NCI-H748 treated with DMSO at 0.1 percent for 48 hours (cell line): ENCODE measurements at regions not wholly inside any gene's neighbourhood (a gene's known extent, or its start where the extent isn't known, plus 50 kb on each side); places are given as distances from the start of the nearest gene placed in this dataset.

Experiments used
- DNase-seq: peaks from one replicate; lab custom pipeline; 2025; lab: John Stamatoyannopoulos, UW

DNA sequence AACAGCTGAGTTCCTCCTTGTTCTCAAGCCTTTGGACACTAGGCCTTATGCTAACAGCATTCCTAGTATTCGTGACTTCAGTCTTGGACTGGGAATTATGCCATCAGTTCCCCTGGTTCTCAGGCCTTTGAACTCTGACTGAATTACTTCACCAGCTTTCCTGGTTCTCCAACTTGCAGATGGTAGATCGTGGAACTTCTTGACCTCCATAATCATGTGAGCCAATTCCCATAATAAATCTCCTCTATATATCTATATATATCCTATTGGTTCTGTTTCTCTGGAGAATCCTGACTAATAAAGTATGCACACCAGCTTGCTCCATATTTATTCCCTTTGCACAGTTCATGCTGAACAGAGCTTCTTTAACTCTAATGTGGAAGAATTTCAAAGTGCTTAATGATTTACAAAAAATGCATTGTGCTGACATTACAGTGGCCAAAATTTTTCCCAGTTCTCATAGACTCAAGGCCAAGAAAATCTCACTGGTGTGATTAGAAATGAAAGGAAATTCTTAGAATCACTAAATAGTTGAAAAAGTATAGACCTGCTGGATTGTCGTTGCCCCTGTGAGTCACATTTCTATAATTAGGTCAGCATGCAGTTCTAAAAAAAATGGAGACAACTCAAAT lies 462.9 kb upstream of the ADAMTS5 start:
- DNase-seq: no peak

GRCh38 chr21:27426196-27426595 lies 459.3 kb upstream of the ADAMTS5 start:
- DNase-seq: no peak

- no peak for DNase-seq
These were observed 458.7 kb upstream of the ADAMTS5 start for GRCh38 chr21:27425574-27425973.

GRCh38 chr21:27425172-27425571 lies 458.3 kb upstream of the ADAMTS5 start:
- DNase-seq: no peak

DNA sequence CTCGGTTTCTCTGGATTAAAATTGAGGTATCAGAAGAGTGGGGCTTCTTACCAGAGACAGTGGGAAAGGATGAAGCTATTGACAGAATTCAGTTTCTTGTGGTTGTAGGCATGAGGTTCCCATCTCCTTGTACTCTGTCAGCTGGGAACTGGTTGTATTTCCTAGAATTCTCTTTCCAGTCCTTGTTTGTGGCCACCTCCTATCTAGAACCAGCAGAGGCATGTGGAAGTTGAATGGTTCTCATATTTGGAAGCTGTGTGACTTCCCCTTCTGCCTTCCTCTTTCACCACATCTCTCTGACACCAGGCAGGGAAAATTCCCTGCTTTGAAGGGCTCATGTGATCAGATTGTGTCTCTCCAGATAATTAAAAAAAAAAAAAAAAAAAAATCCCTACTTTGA lies 457.7 kb upstream of the ADAMTS5 start:
- DNase-seq: no peak

- DNase-seq: no peak
These were observed 457.2 kb upstream of the ADAMTS5 start for GRCh38 chr21:27423906-27424595.

- DNase-seq: no peak
These were observed 456.1 kb upstream of the ADAMTS5 start for GRCh38 chr21:27423038-27423437.

DNA sequence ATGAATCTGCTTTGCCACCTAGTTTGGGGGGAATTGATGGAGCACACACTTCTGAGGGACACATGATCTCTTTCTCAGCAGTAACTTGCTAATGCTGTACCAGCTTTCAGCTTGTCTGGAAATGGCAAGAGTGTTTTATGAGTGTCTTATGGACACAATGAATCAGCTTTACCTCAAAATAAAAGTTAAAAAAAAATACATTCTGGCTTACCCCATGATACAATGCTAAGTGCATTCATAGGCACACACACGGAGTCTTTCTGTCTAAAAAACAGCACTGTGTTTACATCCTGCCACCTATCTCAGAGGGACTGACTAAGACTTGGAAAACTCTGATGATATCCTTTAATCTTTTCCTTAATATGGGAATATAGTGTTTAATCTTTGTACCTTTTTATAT lies 455.5 kb upstream of the ADAMTS5 start:
- DNase-seq: no peak

DNA sequence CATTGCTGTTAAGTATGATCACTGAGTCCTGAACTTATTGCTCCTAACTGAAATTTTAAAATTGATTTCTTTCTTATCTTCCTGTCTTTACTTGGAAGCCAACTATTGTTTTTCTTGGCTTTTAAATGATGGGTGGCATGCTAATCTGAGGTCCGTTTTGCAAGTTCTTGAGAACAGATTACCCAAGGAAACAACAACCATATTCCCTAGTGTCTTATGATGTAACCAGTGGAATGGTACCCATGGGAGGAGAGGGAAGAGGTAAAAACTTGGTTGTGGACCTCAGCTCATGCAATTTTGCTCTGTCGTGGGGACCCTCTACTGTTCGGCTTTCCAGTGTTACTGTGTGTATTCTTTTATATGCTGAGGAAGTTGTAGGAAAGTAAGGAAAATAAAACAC lies 454.8 kb upstream of the ADAMTS5 start:
- DNase-seq: no peak

- DNase-seq: no peak
These were observed 452.3 kb upstream of the ADAMTS5 start for GRCh38 chr21:27419153-27419552.

DNA sequence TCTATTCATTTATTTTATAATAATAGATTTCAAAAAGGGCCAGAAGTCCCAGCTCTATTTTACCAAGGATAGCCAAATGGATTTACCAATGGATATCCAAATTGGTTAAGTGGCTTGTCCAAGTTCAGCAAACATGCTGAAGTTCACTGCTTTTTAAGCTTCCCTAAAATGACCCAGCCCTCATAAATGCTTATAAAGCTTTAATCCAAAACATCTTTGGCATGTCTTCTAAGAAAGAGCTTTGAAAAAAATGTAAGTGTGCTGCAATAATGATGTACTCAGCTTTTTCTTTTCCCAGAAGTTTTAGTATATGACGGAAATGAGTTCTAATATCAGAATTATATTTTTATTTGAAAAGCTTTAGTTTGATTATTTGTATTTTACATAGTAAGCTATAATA lies 451.5 kb upstream of the ADAMTS5 start:
- no peak for DNase-seq

GRCh38 chr21:27412530-27412929 lies 445.6 kb upstream of the ADAMTS5 start:
- no peak for DNase-seq

GRCh38 chr21:27408826-27409225 lies 441.9 kb upstream of the ADAMTS5 start:
- DNase-seq: no peak

GRCh38 chr21:27407271-27407670 lies 440.4 kb upstream of the ADAMTS5 start:
- no peak for DNase-seq

- no peak for DNase-seq
These were observed 439.6 kb upstream of the ADAMTS5 start for GRCh38 chr21:27406300-27407009.

DNA sequence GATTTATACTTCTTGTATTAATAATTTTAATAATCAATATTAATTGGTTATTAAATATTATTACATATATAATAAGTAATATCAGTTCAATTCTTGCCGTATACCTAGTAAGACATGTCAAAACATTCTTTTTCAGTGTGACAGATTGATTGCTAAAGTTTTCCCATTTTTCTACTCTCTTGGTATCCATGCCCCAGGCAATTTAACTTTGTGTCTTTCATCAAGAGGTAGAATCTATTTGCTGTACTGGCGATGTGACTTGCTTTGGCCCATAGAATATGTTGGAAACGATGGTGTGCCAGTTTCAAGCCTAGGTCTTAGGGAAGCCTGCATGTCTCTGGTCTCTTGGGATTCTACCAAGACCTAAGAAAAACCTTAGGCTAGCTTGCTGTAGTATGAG lies 436.1 kb upstream of the ADAMTS5 start:
- no peak for DNase-seq

- DNase-seq: no peak
These were observed 433.2 kb upstream of the ADAMTS5 start for GRCh38 chr21:27400045-27400444.

GRCh38 chr21:27397578-27397977 lies 430.7 kb upstream of the ADAMTS5 start:
- no peak for DNase-seq

- no peak for DNase-seq
These were observed 426.8 kb upstream of the ADAMTS5 start for GRCh38 chr21:27393726-27394125.

DNA sequence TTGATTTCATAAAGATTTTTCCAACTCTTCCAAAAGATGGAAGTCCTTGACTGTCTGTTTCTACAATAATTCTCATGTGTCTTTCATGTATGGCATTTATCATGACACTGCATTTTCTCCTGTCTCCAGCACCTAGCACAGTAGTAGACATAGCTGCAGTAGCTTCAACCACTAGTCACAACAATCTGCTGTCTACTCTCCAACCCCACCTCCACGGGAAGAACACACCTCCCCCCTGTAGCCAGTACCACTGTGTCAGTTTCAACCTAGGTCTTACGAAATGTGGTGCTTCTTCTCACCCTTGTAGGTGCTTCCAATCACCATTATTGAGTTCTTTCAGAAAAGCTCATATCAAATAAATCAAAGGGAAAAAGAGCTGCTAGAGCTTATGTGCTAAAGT lies 425.1 kb upstream of the ADAMTS5 start:
- DNase-seq: no peak

DNA sequence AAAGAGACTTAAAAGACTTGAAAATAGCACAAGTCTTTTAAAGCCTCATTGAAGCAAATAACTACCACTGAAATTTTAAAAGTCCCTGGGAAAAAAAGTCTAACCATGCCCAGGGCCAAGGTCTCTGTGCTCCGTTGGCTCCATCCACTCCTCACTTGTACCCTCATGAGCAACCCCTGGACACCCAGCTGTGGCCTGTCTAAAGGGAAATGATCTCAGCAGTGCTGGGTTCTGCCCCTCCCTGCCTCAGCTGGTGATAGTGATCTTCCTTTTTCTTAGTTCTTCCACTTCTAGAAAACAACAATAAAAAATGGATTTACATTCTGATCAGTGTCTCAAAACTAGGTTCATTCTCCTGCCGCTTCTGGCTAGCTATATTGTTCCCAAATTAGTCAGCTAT lies 423.5 kb upstream of the ADAMTS5 start:
- DNase-seq: no peak

- DNase-seq: no peak
These were observed 421.9 kb upstream of the ADAMTS5 start for GRCh38 chr21:27388825-27389224.

GRCh38 chr21:27382404-27382803 lies 415.5 kb upstream of the ADAMTS5 start:
- no peak for DNase-seq
